ENCODE measurements at regions not wholly inside any gene's neighbourhood (a gene's known extent, or its start where the extent isn't known, plus 50 kb on each side); places are given as distances from the start of the nearest gene placed in this dataset.

DNA sequence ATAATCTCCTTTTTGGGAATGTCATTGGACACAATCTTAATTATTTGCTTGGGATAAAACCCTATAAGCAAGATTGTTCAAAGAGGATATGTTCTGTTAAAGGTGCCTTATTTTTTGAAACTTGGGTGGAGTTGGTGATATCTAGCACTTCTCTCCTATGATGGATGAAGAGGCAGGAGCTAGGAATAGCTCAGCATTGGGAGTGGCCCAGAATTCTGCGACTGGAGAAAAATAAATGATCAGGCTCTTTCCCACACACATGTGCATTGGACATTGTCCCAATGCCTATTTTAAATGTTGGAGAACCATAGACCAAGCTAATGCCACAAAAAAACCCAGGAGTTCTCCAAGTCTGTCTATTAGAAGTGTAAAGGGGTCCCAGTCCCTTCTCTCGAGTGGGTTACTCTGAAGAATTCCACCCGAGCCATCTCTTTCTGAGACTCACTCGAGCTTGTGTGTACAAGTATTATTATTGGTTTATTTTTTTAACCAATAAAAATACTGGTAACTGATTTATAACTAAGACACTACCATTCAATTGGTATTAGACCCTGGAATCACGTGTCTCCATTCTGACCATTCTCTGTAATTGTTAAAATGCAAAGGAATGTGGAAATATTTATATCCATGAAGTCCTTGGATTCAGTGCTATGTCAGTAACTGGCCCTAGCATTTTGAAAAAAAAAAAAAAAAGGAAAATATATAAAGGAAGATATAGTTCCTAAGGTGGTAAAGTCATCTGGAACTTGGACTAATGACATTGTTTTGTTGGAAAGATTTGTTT, 437.5 kb upstream of the TMEM132C start:
- no peak for ATAC-seq
- H4K20me1 ChIP-seq (ENCODE audit: control insufficient read depth, insufficient read depth), result no peaks in the 10 kb centered on the region
- no peaks in the 10 kb centered on the region; the same call in 2 of the 3 replicates for H3K9me3 ChIP-seq (replicated peaks; ENCODE audit: control insufficient read depth, insufficient read depth, low read length)
- no peak for TF ChIP-seq SUZ12 (IDR thresholded peaks at IDR 0.05; ENCODE audit: unreplicated experiment)
- TF ChIP-seq IKZF1 (conservative IDR thresholded peaks at IDR 0.05), result no peak
- no peak for TF ChIP-seq BHLHE40 (IDR thresholded peaks at IDR 0.05; ENCODE audit: borderline replicate concordance in 1 of 2, low read depth in 2 of 2, low read length in 1 of 2)
- TF ChIP-seq, protein P1, sequence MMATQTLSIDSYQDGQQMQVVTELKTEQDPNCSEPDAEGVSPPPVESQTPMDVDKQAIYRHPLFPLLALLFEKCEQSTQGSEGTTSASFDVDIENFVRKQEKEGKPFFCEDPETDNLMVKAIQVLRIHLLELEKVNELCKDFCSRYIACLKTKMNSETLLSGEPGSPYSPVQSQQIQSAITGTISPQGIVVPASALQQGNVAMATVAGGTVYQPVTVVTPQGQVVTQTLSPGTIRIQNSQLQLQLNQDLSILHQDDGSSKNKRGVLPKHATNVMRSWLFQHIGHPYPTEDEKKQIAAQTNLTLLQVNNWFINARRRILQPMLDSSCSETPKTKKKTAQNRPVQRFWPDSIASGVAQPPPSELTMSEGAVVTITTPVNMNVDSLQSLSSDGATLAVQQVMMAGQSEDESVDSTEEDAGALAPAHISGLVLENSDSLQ (IDR thresholded peaks at IDR 0.05), result no peak
- no peak for TF ChIP-seq STAT1 (conservative IDR thresholded peaks at IDR 0.05)
- no peak for TF ChIP-seq SRF (IDR thresholded peaks at IDR 0.05; ENCODE audit: low read depth in 2 of 2, low read length in 2 of 2)
- no peak for TF ChIP-seq WRNIP1 (IDR thresholded peaks at IDR 0.05; ENCODE audit: borderline replicate concordance, low read depth, low read length)
- no peak for TF ChIP-seq EGR1 (IDR thresholded peaks at IDR 0.05; ENCODE audit: borderline replicate concordance in 1 of 2, low read depth in 2 of 2, low read length in 2 of 2)
- no peak for TF ChIP-seq NR2C1 (IDR thresholded peaks at IDR 0.05)
- TF ChIP-seq BRCA1 (IDR thresholded peaks at IDR 0.05; ENCODE audit: low read depth, low read length), result no peak
- no peak overlapping the region for H2AFZ ChIP-seq (ENCODE audit: control insufficient read depth, low read depth, low read length)
- 6% methylated on average over 5 of the region's 5 CpGs for WGBS (ENCODE audit: insufficient coverage, insufficient replicate concordance, low lambda C conversion rate, missing lambda C conversion rate)
- H3K4me2 ChIP-seq (ENCODE audit: control insufficient read depth, insufficient read depth), result no peak overlapping the region
- in situ Hi-C loops (cut with MboI) (no loop called here), intact Hi-C loops (cut with micrococcal nuclease; ENCODE audit: unreplicated experiment) (no loop called here)
- H3K27ac ChIP-seq (ENCODE audit: control insufficient read depth, insufficient read depth), result no peak overlapping the region
- ChIA-PET RAD21 (ENCODE audit: unreplicated experiment) (no interaction called here), SMC1A (ENCODE audit: uncharacterized antibody, unreplicated experiment) (no interaction called here), CTCF (no interaction called here), POLR2A (no interaction called here)
- DNase-seq (ENCODE audit: low read depth, low spot score), result no peak
- BruUV-seq (replicated peaks), result no TSS peak
- H3K27me3 ChIP-seq (replicated peaks in 1 of 2; ENCODE audit: control insufficient read depth in 2 of 2, insufficient read depth in 2 of 2, low read length in 1 of 2), result no peaks in the 10 kb centered on the region
- no peaks in the 10 kb centered on the region for H3K4me1 ChIP-seq (ENCODE audit: control insufficient read depth, insufficient read depth, low read length)
- no peak overlapping the region for H3K4me3 ChIP-seq
- H3K79me2 ChIP-seq (ENCODE audit: control insufficient read depth, insufficient read depth, low read length), result no peaks in the 10 kb centered on the region
- no peaks in the 10 kb centered on the region for H3K36me3 ChIP-seq (ENCODE audit: control insufficient read depth in 2 of 2, insufficient read depth in 2 of 2, low read length in 1 of 2)
- FAIRE-seq, result no peak
- no peak overlapping the region for H3K9ac ChIP-seq (ENCODE audit: control insufficient read depth, insufficient read depth, low read length)
